HG03571 (cell line): ENCODE measurements at regions not wholly inside any gene's neighbourhood (a gene's known extent, or its start where the extent isn't known, plus 50 kb on each side); places are given as distances from the start of the nearest gene placed in this dataset.

Experiments
- ATAC-seq: cut with Tn5 transposase; IDR thresholded peaks from one replicate; pipeline ENCODE4 v1.9.1; 2021; ENCODE audit not compliant: unreplicated experiment

GRCh38 chr2:12106440-12107080, 360.1 kb downstream of the LPIN1 start:
- ATAC-seq = no peak

- no peak for ATAC-seq
Measured at GRCh38 chr2:12107321-12107720, 360.9 kb downstream of the LPIN1 start.

- ATAC-seq = no peak
Measured at GRCh38 chr2:12107939-12108338, 361.5 kb downstream of the LPIN1 start.

GRCh38 chr2:12109363-12110017, 363.1 kb downstream of the LPIN1 start:
- no peak for ATAC-seq

GRCh38 chr2:12110074-12110473, 363.6 kb downstream of the LPIN1 start:
- no peak for ATAC-seq

- ATAC-seq = no peak
Measured at GRCh38 chr2:12110481-12110880, 364.0 kb downstream of the LPIN1 start.

GRCh38 chr2:12113412-12113811, 367.0 kb downstream of the LPIN1 start:
- no peak for ATAC-seq

GRCh38 chr2:12114816-12115215, 368.4 kb downstream of the LPIN1 start:
- no peak for ATAC-seq

GRCh38 chr2:12116228-12116750, 369.9 kb downstream of the LPIN1 start:
- ATAC-seq = peak; percentile 74

- ATAC-seq = no peak
Measured at GRCh38 chr2:12119841-12120240, 373.4 kb downstream of the LPIN1 start.

- ATAC-seq = no peak
Measured at GRCh38 chr2:12120281-12121150, 374.1 kb downstream of the LPIN1 start.

- no peak for ATAC-seq
Measured at GRCh38 chr2:12124790-12125189, 378.4 kb downstream of the LPIN1 start.

GRCh38 chr2:12126318-12126717, 379.9 kb downstream of the LPIN1 start:
- no peak for ATAC-seq

- peak; percentile 57 for ATAC-seq
Measured at GRCh38 chr2:12127638-12128037, 381.2 kb downstream of the LPIN1 start.

GRCh38 chr2:12131975-12132374, 385.5 kb downstream of the LPIN1 start:
- ATAC-seq = no peak

GRCh38 chr2:12141618-12142258, 395.3 kb downstream of the LPIN1 start:
- ATAC-seq = no peak

GRCh38 chr2:12151716-12152115, 405.3 kb downstream of the LPIN1 start:
- ATAC-seq = no peak

GRCh38 chr2:12152888-12153287, 406.5 kb downstream of the LPIN1 start:
- ATAC-seq = no peak

GRCh38 chr2:12155303-12156051, 409.0 kb downstream of the LPIN1 start:
- ATAC-seq = no peak

- ATAC-seq = no peak
Measured at GRCh38 chr2:12156349-12156748, 409.9 kb downstream of the LPIN1 start.
